SKM-1 treated with dmso at 0.1 percent for 144 hours (cell line): ENCODE measurements at regions not wholly inside any gene's neighbourhood (a gene's known extent, or its start where the extent isn't known, plus 50 kb on each side); places are given as distances from the start of the nearest gene placed in this dataset.

Source experiments
- DNase-seq: peaks from one replicate; lab custom pipeline; 2025; ENCODE audit not compliant: unreplicated experiment; lab: John Stamatoyannopoulos, UW

GRCh38 chr19:31096062-31096830 lies 253.0 kb downstream of the TSHZ3 start:
- no peak for DNase-seq

- DNase-seq, result no peak
Observed at GRCh38 chr19:31095100-31095804, 254.0 kb downstream of the TSHZ3 start.

GRCh38 chr19:31092274-31092673 lies 257.0 kb downstream of the TSHZ3 start:
- DNase-seq, result no peak

GRCh38 chr19:31089681-31090080 lies 259.6 kb downstream of the TSHZ3 start:
- no peak for DNase-seq

GRCh38 chr19:31085125-31085524 lies 264.1 kb downstream of the TSHZ3 start:
- no peak for DNase-seq

- no peak for DNase-seq
Observed at GRCh38 chr19:31083105-31083504, 266.1 kb downstream of the TSHZ3 start.

- no peak for DNase-seq
Observed at GRCh38 chr19:31075146-31075655, 274.0 kb downstream of the TSHZ3 start.

GRCh38 chr19:31074199-31075125 lies 274.8 kb downstream of the TSHZ3 start:
- no peak for DNase-seq

- no peak for DNase-seq
Observed at GRCh38 chr19:31073485-31074198, 275.6 kb downstream of the TSHZ3 start.

- DNase-seq, result no peak
Observed at GRCh38 chr19:31072451-31072850, 276.8 kb downstream of the TSHZ3 start.

GRCh38 chr19:31071136-31071855 lies 277.9 kb downstream of the TSHZ3 start:
- no peak for DNase-seq

- DNase-seq, result no peak
Observed at GRCh38 chr19:31070146-31071065, 278.8 kb downstream of the TSHZ3 start.

GRCh38 chr19:31068268-31068667 lies 281.0 kb downstream of the TSHZ3 start:
- DNase-seq, result no peak

- no peak for DNase-seq
Observed at GRCh38 chr19:31066385-31066784, 282.9 kb downstream of the TSHZ3 start.

- DNase-seq, result no peak
Observed at GRCh38 chr19:31064491-31064890, 284.7 kb downstream of the TSHZ3 start.

- DNase-seq, result no peak
Observed at GRCh38 chr19:31058676-31059340, 290.4 kb downstream of the TSHZ3 start.

- DNase-seq, result no peak
Observed at GRCh38 chr19:31057476-31057875, 291.8 kb downstream of the TSHZ3 start.

- DNase-seq, result no peak
Observed at GRCh38 chr19:31055454-31055853, 293.8 kb downstream of the TSHZ3 start.
